ENCODE measurements at regions not wholly inside any gene's neighbourhood (a gene's known extent, or its start where the extent isn't known, plus 50 kb on each side); places are given as distances from the start of the nearest gene placed in this dataset.

- H3K9me3 Mint-ChIP-seq: peaks cover 3 to 8% of the 10 kb centered on the region in 2 donors
- H3K27me3 Mint-ChIP-seq (ENCODE audit: low read depth in 2 of 2): no peaks in the 10 kb centered on the region
- WGBS (ENCODE audit: insufficient coverage): 80% methylated on average over 8 of the region's 8 CpGs
- H3K27ac Mint-ChIP-seq: no peak overlapping the region
- no peaks in the 10 kb centered on the region for H3K9me3 ChIP-seq (ENCODE audit: control insufficient read depth, insufficient read depth, low read length)
- H3K27me3 ChIP-seq (ENCODE audit: control insufficient read depth, insufficient read depth, low read length): no peaks in the 10 kb centered on the region
- no peak overlapping the region for H3K4me3 Mint-ChIP-seq
- no peak for TF ChIP-seq CTCF (IDR thresholded peaks at IDR 0.05)
- H3K36me3 Mint-ChIP-seq: no peaks in the 10 kb centered on the region
- DNase-seq: no peak
- ATAC-seq: no peak
- H3K4me1 ChIP-seq (ENCODE audit: control insufficient read depth, insufficient read depth, low read length): no peaks in the 10 kb centered on the region
- H3K27ac ChIP-seq (ENCODE audit: low read length): no peak overlapping the region
- intact Hi-C loops (cut with micrococcal nuclease): no loop called here
- no peaks in the 10 kb centered on the region for H3K4me1 Mint-ChIP-seq
- no peak overlapping the region for H3K4me3 ChIP-seq (ENCODE audit: low read length)
- no peaks in the 10 kb centered on the region for H3K36me3 ChIP-seq (ENCODE audit: control insufficient read depth, insufficient read depth, low read length)
These were observed 1025.7 kb upstream of the TMEM132C start for GRCh38 chr12:127241072-127241817.

- no peaks in the 10 kb centered on the region for H3K36me3 ChIP-seq (ENCODE audit: control insufficient read depth, insufficient read depth, low read length)
- ATAC-seq (no peak), DNase-seq (no peak)
- WGBS (ENCODE audit: insufficient coverage): 92% methylated on average over 1 of the region's 1 CpG
- intact Hi-C loops (cut with micrococcal nuclease): no loop called here
- no peak overlapping the region for H3K27ac Mint-ChIP-seq
- no peaks in the 10 kb centered on the region for H3K27me3 ChIP-seq (ENCODE audit: control insufficient read depth, insufficient read depth, low read length)
- H3K4me3 Mint-ChIP-seq: no peak overlapping the region
- peaks cover 3 to 8% of the 10 kb centered on the region in 2 donors for H3K9me3 Mint-ChIP-seq
- no peaks in the 10 kb centered on the region for H3K36me3 Mint-ChIP-seq
- no peak for TF ChIP-seq CTCF (IDR thresholded peaks at IDR 0.05)
- no peaks in the 10 kb centered on the region for H3K9me3 ChIP-seq (ENCODE audit: control insufficient read depth, insufficient read depth, low read length)
- no peaks in the 10 kb centered on the region for H3K4me1 Mint-ChIP-seq
- H3K27ac ChIP-seq (ENCODE audit: low read length): no peak overlapping the region
- no peak overlapping the region for H3K4me3 ChIP-seq (ENCODE audit: low read length)
- H3K4me1 ChIP-seq (ENCODE audit: control insufficient read depth, insufficient read depth, low read length): no peaks in the 10 kb centered on the region
- no peaks in the 10 kb centered on the region for H3K27me3 Mint-ChIP-seq (ENCODE audit: low read depth in 2 of 2)
These were observed 1022.0 kb upstream of the TMEM132C start for GRCh38 chr12:127245009-127245408.

GRCh38 chr12:127245437-127245836 lies 1021.5 kb upstream of the TMEM132C start:
- Histone ChIP-seq H3K9me3 (ENCODE audit: control insufficient read depth, insufficient read depth, low read length) (no peaks in the 10 kb centered on the region), H3K36me3 (ENCODE audit: control insufficient read depth, insufficient read depth, low read length) (no peaks in the 10 kb centered on the region), H3K4me1 (ENCODE audit: control insufficient read depth, insufficient read depth, low read length) (no peaks in the 10 kb centered on the region), H3K27ac (ENCODE audit: low read length) (no peak overlapping the region), H3K4me3 (ENCODE audit: low read length) (no peak overlapping the region), H3K27me3 (ENCODE audit: control insufficient read depth, insufficient read depth, low read length) (no peaks in the 10 kb centered on the region)
- ATAC-seq: no peak
- intact Hi-C loops (cut with micrococcal nuclease): no loop called here
- no peaks in the 10 kb centered on the region for H3K36me3 Mint-ChIP-seq
- H3K4me1 Mint-ChIP-seq: no peaks in the 10 kb centered on the region
- no peak overlapping the region for H3K27ac Mint-ChIP-seq
- no peaks in the 10 kb centered on the region for H3K27me3 Mint-ChIP-seq (ENCODE audit: low read depth in 2 of 2)
- WGBS (ENCODE audit: insufficient coverage): 38% methylated on average over 1 of the region's 2 CpGs
- TF ChIP-seq CTCF (IDR thresholded peaks at IDR 0.05): no peak
- no peak for DNase-seq
- H3K9me3 Mint-ChIP-seq: peaks cover 3 to 8% of the 10 kb centered on the region in 2 donors
- no peak overlapping the region for H3K4me3 Mint-ChIP-seq

- Mint-ChIP-seq H3K36me3 (no peaks in the 10 kb centered on the region), H3K9me3 (peaks cover 0 to 6% of the 10 kb centered on the region in 2 donors), H3K4me3 (no peak overlapping the region), H3K4me1 (no peaks in the 10 kb centered on the region), H3K27ac (no peak overlapping the region), H3K27me3 (ENCODE audit: low read depth in 2 of 2) (no peaks in the 10 kb centered on the region)
- intact Hi-C loops (cut with micrococcal nuclease): no loop called here
- H3K27ac ChIP-seq (ENCODE audit: low read length): no peak overlapping the region
- H3K4me1 ChIP-seq (ENCODE audit: control insufficient read depth, insufficient read depth, low read length): no peaks in the 10 kb centered on the region
- ATAC-seq: no peak
- no peak for TF ChIP-seq CTCF (IDR thresholded peaks at IDR 0.05)
- no peaks in the 10 kb centered on the region for H3K9me3 ChIP-seq (ENCODE audit: control insufficient read depth, insufficient read depth, low read length)
- WGBS (ENCODE audit: insufficient coverage): 90% methylated on average over 2 of the region's 4 CpGs
- H3K4me3 ChIP-seq (ENCODE audit: low read length): no peak overlapping the region
- H3K27me3 ChIP-seq (ENCODE audit: control insufficient read depth, insufficient read depth, low read length): no peaks in the 10 kb centered on the region
- DNase-seq: no peak
- no peaks in the 10 kb centered on the region for H3K36me3 ChIP-seq (ENCODE audit: control insufficient read depth, insufficient read depth, low read length)
These were observed 1019.0 kb upstream of the TMEM132C start for GRCh38 chr12:127247937-127248336.

Data from natural killer cell (primary cell).